Spleen (tissue), 7 donors: ENCODE measurements at regions not wholly inside any gene's neighbourhood (a gene's known extent, or its start where the extent isn't known, plus 50 kb on each side); places are given as distances from the start of the nearest gene placed in this dataset.

ENCODE experiments used
- POLR2AphosphoS5 ChIP-seq, 3 donors: sonication (generic); formaldehyde crosslinking; IDR thresholded peaks; one replicate each; pipeline ENCODE4 v1.5.1; 2017; ENCODE audit warnings: antibody characterized with exemption in 3 of 3
- TF ChIP-seq, protein P1 (sequence below), 11 experiments: fragments of 200-600 bp in 7 of 11; fragments of 450-650 bp in 4 of 11; sonication (generic) in 4 of 11; IDR thresholded peaks in 8 of 11; conservative IDR thresholded peaks in 3 of 11; 1 replicate in 7 of 11; 2 replicates in 4 of 11; pipeline versions ENCODE4 v1.4.0 to v1.8.0; 2016 to 2021; ENCODE audit warnings: antibody characterized with exemption in 11 of 11, inconsistent platforms in 4 of 11, mild to moderate bottlenecking in 1 of 11
- donor health status: DM: no; HTN: no; CAD: no; lungs with moderate emphysema.
- donor health status: DM: no; HTN: no; CAD: no.
- donor health status: DM: no; HTN: no; CAD: no.

DNA sequence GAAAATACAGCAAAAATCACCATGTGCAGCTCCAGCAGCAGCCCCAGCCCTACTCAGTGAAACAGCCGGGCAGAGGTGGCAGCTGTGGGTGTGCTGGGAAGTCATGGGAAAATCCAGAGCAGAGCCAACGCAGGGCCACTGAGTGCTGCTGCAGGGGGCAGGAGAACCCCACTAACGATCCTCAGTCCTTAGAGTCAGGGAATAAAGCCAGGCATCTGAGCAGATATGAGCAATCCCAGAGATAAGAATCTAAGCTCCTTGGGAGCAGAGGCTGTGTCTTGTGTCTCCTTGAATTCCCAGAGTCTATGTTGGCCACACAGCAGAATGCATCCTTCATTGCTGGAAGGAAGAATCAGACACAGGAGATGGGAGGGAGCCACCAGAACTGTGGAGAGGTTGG, 493.1 kb upstream of the MAP3K7 start:
- TF ChIP-seq, protein P1, sequence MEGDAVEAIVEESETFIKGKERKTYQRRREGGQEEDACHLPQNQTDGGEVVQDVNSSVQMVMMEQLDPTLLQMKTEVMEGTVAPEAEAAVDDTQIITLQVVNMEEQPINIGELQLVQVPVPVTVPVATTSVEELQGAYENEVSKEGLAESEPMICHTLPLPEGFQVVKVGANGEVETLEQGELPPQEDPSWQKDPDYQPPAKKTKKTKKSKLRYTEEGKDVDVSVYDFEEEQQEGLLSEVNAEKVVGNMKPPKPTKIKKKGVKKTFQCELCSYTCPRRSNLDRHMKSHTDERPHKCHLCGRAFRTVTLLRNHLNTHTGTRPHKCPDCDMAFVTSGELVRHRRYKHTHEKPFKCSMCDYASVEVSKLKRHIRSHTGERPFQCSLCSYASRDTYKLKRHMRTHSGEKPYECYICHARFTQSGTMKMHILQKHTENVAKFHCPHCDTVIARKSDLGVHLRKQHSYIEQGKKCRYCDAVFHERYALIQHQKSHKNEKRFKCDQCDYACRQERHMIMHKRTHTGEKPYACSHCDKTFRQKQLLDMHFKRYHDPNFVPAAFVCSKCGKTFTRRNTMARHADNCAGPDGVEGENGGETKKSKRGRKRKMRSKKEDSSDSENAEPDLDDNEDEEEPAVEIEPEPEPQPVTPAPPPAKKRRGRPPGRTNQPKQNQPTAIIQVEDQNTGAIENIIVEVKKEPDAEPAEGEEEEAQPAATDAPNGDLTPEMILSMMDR (IDR thresholded peaks at IDR 0.05 in 8 of 11, conservative IDR thresholded peaks at IDR 0.05 in 3 of 11) = no peak
- TF ChIP-seq POLR2AphosphoS5 (IDR thresholded peaks at IDR 0.05) = no peak
